ENCODE measurements at regions not wholly inside any gene's neighbourhood (a gene's known extent, or its start where the extent isn't known, plus 50 kb on each side); places are given as distances from the start of the nearest gene placed in this dataset.
"Not testable (repeated sequence)": the region's sequence is repeated elsewhere in the genome, so short reads cannot be mapped to it uniquely, and the experiment has no call there.

- no peak for DNase-seq
These were observed 122.1 kb upstream of the ID2 start for GRCh38 chr2:8559805-8560204.

- DNase-seq, result not testable (repeated sequence)
These were observed 120.2 kb upstream of the ID2 start for GRCh38 chr2:8561692-8562091.

GRCh38 chr2:8563814-8564474 is 117.9 kb upstream of the ID2 start:
- no peak for DNase-seq

- DNase-seq, result no peak
These were observed 117.4 kb upstream of the ID2 start for GRCh38 chr2:8564475-8564874.

GRCh38 chr2:8565399-8566154 is 116.3 kb upstream of the ID2 start:
- no peak for DNase-seq

DNA sequence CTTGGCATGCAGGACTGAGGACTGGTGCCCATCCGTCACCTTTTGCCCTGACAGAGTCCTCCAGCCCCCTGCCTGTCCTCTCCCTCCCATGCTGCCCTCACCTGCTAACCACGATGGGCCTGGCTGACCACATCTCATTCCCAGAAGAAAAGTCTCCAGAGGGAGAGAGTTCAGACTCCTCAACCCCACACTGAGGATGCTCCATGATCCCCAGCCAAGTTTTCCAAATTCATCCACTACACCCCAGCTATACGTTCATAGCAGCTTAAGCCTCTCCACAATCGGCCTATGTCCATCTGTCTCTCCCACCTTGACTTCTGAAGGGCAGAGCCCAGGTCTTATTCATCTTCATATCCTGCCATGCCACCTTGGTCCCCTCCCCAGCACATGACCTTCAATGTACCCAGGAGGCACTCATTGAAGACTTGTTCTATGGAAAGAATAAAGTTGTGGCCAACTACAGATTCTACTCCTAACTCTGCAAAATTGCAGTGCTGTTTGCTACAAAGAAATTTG is 115.6 kb upstream of the ID2 start:
- no peak for DNase-seq

DNA sequence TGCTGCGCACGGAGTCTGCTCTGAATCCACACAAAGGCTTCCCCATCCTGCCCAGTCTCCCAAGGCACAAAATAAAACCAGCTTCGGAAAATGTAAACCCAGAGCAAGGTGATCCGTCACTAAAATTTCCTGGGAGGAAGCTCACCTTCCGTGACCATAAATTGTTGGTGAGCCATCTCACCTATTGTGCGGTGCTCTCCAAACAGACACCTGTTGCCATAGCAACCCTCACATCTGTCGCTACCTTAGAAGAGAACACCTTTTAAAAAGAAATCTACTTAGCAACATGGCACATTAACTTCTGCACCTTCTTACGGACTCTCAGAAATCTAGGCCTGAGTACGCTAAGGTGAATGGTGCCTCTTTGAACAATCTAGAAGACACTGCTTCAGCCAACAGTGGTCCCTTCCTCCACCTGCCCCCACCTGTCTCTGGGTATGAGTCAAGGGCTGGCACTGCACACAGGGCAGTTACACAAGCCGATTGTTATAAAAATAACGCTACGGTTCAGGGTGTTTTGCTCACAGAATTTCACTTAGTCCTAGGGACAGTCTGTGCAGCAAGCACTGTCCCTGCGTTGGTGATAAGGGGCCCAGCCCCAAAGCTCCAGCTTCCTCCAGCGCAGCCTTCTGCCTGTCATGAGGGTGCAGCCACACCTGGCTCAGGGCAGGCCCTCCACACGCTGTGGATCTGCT is 114.9 kb upstream of the ID2 start:
- no peak for DNase-seq

GRCh38 chr2:8567469-8568260 is 114.2 kb upstream of the ID2 start:
- no peak for DNase-seq

DNA sequence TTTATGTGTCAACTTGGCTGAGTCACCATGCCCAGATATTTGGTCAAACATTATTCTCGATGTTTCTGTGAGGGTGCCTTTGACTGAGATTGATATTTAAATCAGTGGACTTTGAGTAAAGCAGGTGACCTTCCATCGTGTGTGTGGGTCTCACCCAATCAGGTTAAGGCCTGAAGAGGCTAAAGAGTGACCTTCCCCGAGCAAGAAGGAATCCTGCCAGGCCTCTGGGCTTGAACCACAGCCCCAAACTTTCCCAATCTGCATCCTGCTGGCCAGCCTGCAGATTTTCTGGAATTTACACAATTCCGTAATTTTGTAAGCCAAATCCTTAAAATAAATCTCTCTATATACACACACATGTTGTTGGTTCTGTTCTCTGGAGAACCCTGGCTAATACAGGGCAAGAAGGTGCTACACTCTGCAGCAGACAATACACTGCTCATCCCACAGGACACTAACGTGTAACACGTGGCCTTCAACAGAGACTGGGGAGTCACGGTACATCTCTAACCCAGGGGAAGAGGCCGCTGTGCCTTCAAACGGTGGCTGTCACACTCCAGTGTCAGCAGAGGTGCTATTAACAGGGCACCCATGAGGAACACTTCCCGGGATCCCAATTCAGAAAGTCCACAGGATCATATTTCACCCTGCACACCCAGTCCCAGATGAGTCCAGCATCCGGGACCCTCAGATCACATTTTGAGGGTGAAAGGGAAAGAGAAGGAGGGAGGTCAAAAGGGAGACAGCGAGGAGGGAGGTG is 113.1 kb upstream of the ID2 start:
- DNase-seq, result no peak

DNA sequence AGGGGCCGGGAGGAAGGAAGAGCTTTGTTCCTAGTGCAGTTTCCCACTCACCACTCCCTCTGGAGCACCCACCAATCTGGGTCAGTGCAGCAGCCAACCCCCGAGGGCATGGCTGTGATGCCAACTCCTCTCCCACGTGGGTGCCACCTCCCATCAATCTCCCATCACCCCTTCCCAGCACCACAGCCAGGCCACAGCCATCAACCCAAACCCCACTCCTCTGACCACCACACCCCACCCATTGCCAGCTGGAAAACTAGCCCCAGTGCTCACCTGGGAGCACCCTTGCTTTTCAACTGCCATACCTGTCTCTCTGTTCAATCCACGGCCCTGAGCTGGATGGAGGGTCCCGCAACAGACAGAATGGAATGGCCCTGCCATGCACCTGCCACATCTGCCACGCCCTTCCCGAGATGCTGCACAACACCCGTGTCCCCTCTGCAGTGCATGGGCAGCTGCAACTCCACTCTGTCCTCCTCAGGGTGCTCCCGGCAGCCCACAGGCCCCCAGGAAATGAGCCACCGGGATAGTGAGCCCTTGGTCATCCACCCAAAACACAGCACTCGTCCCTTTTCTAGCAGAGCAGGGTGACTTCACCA is 112.4 kb upstream of the ID2 start:
- no peak for DNase-seq

- no peak for DNase-seq
These were observed 111.2 kb upstream of the ID2 start for GRCh38 chr2:8570637-8571036.

GRCh38 chr2:8571301-8571791 is 110.5 kb upstream of the ID2 start:
- DNase-seq, result no peak

DNA sequence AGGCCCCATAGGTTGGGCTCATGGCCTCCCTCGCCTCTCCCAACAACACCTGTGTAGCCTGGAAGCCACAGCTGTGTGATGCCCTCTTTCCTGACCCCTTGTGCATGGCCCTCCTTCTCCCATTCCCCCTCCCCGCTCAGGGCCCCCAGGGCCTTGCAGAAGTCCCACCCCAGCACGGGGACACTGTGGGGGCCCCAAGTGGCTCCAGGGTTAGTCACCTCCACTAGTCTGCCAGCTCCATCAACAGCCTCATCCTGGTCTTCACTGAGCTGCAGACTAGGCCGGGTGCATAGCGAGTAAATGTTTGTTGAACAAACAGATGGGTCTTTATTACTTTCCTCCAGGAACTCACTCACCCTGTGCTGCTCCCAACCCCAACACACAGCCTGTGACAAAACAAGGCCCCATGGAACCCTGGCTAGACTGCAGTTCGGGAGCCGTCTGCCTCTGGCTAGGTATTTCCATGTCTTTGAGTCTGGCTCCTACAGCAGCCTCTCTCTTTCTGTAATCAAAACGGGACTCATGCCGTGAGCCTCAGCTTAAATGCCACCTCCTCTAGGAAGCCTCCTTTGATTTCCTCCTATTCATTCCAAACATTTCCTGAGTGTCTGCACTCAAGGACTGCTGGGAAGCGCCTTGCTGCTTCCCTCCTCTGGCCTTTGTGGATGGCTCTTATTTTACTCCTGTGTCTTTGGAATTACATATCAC is 109.9 kb upstream of the ID2 start:
- no peak for DNase-seq

DNA sequence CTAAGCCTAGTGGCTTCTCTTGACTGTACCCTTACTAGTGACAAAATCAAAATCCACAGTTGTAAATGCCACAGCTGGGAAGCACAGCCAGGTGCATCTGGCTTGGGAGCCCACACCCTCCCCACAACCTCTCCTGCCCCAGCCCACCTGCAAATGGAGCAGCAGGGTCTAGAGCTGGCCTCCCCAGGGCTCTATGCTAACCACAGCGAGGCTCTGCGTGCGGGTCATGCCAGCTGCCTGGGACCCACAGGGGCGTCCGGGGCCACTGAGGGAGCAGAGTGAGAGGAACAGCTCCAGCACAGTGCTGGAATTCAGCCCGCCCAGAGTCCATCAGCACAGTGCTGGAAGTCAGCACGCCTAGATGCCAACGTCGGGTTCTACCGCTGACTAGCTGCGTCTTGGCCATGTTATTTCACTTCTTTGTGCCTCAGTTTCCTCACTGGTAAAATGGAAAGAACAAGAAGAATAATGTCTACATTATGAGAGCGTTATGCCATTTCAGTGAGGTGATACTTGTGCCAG is 109.1 kb upstream of the ID2 start:
- DNase-seq, result no peak

DNA sequence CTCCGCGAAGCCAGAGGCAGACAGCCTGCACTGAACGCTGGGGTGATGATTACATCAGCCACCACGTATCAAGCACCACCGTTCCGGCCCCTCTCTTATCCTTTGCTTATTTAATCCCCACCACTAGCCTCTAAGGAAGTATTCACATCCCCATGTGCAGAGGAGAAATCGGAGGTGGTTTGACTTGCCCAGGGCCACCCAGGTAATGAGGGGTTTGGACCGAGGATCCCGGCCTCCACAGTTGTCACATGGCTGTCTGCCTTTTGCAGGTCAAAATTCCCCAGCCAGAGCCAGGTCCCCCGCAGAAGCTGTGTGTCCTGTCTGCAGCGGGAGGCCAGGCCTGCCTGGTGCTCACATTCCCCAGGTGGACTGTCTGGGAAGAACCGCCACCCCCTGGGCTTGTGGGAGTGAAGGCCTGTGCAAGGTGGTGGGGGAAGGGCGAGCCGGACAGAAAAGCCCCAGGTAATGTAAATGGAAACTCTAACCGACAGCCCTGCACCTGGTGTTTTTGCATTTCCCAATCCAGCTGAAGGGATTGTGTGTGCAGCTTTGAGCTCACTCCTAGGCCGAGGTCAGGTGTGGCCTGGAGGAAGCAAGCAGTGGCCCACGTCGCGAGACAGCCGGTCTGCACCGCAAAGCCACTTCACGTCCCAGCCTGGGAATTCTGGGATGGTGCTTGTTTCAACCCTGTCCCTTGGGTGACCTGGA is 108.5 kb upstream of the ID2 start:
- no peak for DNase-seq

DNA sequence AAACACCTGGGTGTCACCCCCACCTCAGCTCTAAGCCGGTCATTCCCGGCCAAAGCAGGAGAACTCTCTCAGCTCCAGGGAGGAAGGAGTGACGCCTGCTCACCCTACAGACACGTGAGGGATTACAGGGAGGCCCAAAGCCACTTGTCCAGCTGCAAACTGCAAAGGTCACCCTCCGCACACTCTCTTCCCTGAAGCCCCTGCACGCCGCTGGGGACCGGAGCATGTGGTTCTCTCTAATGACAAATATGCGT is 108.0 kb upstream of the ID2 start:
- DNase-seq, result no peak

DNA sequence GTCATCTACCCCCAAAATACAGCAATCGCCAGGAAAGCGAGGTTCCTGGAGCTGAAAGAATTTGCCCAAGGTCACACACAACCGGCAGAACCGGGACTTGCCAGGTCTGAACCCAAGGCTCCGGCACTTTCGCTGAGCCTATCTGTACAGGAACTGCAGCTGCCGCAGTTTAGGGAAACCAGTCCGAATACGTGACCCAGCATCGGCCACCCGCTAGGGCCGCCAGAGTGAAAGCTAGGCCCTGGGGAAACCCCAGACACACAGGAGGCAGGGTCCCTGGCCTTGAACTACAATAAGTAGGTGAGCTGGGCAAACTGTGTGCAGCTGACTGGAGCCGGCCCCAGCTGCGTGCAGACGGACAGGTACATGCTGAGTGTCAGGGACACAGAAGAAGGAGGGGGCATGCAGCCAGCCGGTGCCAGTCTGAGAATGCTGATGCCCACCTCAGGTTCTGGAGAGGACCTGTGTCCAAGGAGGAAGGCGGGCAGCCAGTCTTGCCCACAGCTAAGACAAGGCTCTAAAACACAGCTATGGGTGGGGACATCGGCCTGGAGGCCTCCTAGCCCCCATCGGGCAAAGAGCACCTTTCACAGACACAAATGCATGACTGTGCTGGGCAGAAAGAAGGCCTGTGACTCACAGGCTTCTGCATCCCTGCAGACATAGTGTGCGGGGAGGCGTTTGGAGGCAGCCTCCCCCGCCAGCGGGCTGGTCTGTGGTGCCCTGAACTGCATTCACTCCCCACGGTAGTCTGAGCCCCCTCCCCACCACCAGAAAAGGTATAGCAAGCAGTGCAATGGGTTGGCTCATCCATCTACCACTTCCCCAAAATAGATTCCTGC is 107.4 kb upstream of the ID2 start:
- DNase-seq, result no peak

GRCh38 chr2:8575038-8575833 is 106.6 kb upstream of the ID2 start:
- peak; percentile 66 for DNase-seq
